HG03103 (cell line): ENCODE measurements at regions not wholly inside any gene's neighbourhood (a gene's known extent, or its start where the extent isn't known, plus 50 kb on each side); places are given as distances from the start of the nearest gene placed in this dataset.
"Not testable (repeated sequence)": the region's sequence is repeated elsewhere in the genome, so short reads cannot be mapped to it uniquely, and the experiment has no call there.

Source experiments
- ATAC-seq: cut with Tn5 transposase; IDR thresholded peaks from one replicate; pipeline ENCODE4 v1.9.1; 2021; ENCODE audit warnings: low read depth; ENCODE audit not compliant: unreplicated experiment

- ATAC-seq, result no peak
Measured at GRCh38 chr15:55126111-55126510, 70.6 kb downstream of the RSL24D1 start.

- no peak for ATAC-seq
Measured at GRCh38 chr15:55124616-55125015, 72.1 kb downstream of the RSL24D1 start.

GRCh38 chr15:55118344-55118870 lies 78.3 kb downstream of the RSL24D1 start:
- ATAC-seq, result no peak

- no peak for ATAC-seq
Measured at GRCh38 chr15:55116636-55117035, 80.1 kb downstream of the RSL24D1 start.

GRCh38 chr15:55113736-55114135 lies 83.0 kb downstream of the RSL24D1 start:
- no peak for ATAC-seq

- no peak for ATAC-seq
Measured at GRCh38 chr15:55112706-55113105, 84.0 kb downstream of the RSL24D1 start.

GRCh38 chr15:55110446-55110845 lies 86.3 kb downstream of the RSL24D1 start:
- ATAC-seq, result no peak

- peak; percentile 78 for ATAC-seq
Measured at GRCh38 chr15:55108858-55109518, 87.8 kb downstream of the RSL24D1 start.

GRCh38 chr15:55108448-55108847 lies 88.3 kb downstream of the RSL24D1 start:
- ATAC-seq, result no peak

- ATAC-seq, result no peak
Measured at GRCh38 chr15:55106155-55106554, 90.6 kb downstream of the RSL24D1 start.

- ATAC-seq, result no peak
Measured at GRCh38 chr15:55094136-55094535, 102.6 kb downstream of the RSL24D1 start.

- ATAC-seq, result no peak
Measured at GRCh38 chr15:55088207-55088606, 108.5 kb downstream of the RSL24D1 start.

GRCh38 chr15:55084673-55085072 lies 112.1 kb downstream of the RSL24D1 start:
- ATAC-seq, result no peak

- ATAC-seq, result no peak
Measured at GRCh38 chr15:55084216-55084615, 112.5 kb downstream of the RSL24D1 start.

GRCh38 chr15:55077052-55077451 lies 119.7 kb downstream of the RSL24D1 start:
- not testable (repeated sequence) for ATAC-seq

GRCh38 chr15:55074431-55074830 lies 122.3 kb downstream of the RSL24D1 start:
- no peak for ATAC-seq

GRCh38 chr15:55063970-55064369 lies 132.8 kb downstream of the RSL24D1 start:
- not testable (repeated sequence) for ATAC-seq

- no peak for ATAC-seq
Measured at GRCh38 chr15:55060836-55061235, 135.9 kb downstream of the RSL24D1 start.

GRCh38 chr15:55056500-55056899 lies 140.2 kb downstream of the RSL24D1 start:
- no peak for ATAC-seq

- no peak for ATAC-seq
Measured at GRCh38 chr15:55044162-55044561, 152.6 kb downstream of the RSL24D1 start.

GRCh38 chr15:55037071-55037470 lies 159.7 kb downstream of the RSL24D1 start:
- no peak for ATAC-seq

GRCh38 chr15:55035749-55036148 lies 161.0 kb downstream of the RSL24D1 start:
- no peak for ATAC-seq

- ATAC-seq, result no peak
Measured at GRCh38 chr15:55033574-55033973, 163.2 kb downstream of the RSL24D1 start.
